ENCODE measurements at regions not wholly inside any gene's neighbourhood (a gene's known extent, or its start where the extent isn't known, plus 50 kb on each side); places are given as distances from the start of the nearest gene placed in this dataset.

DNA sequence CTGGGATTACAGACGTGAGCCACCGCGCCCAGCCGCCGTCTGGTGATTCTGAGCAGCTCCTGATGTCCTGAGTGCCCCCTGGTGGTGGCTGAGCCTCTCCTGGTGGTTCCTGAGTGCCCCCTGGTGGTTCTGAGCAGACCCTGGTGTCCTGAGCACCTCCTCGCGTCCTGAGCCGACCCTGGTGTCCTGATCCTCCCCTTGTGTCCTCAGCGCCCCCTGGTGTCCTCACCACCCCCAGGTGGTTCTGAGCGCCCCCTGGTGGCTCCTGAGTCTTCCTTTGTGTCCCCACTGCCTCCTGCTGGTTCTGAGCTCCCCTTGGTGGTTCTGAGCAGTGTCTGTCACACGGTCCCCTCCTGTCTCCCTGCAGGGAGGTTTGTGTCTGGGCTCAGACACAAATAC is 1304.9 kb downstream of the TMEM121 start:
- Histone ChIP-seq H3K27ac (ENCODE audit: insufficient read depth, low read depth, low read length, poor library complexity, severe bottlenecking) (no peak overlapping the region), H3K9me3 (ENCODE audit: control insufficient read depth, low read length) (no peaks in the 10 kb centered on the region), H3K36me3 (ENCODE audit: control insufficient read depth, insufficient read depth, low read length) (no peaks in the 10 kb centered on the region), H3K4me3 (ENCODE audit: insufficient read depth, low read depth, low read length) (no peak overlapping the region), H3K4me1 (ENCODE audit: control insufficient read depth, insufficient read depth, low read length) (no peaks in the 10 kb centered on the region), H3K27me3 (ENCODE audit: control insufficient read depth, insufficient read depth, low read length, poor library complexity, severe bottlenecking) (no peaks in the 10 kb centered on the region)
- 79 to 83% methylated on average over 11 of the region's 11 CpGs for WGBS, 2 experiments

DNA sequence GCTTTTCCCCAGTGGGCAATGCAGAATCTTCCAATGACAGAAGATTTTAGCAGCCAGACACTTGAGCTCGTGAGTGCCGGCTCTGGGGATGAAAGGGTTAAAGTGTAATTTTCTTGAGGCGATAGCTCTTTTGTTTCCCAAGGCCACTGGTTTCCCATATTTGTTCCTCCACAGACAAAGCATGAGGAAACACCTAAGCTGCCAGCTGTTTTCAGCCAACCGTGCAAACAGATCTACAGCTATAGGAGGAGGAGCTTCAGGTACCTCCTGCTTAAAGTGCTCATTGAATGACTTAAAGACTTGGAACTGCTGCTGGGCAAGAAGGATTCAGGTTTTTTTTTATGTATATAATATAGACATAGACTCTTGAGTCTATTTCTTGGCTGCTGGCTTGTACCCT is 1311.5 kb downstream of the TMEM121 start:
- no peak overlapping the region for H3K4me3 ChIP-seq (ENCODE audit: insufficient read depth, low read depth, low read length)
- 80 to 86% methylated on average over 4 of the region's 4 CpGs for WGBS, 2 experiments
- no peaks in the 10 kb centered on the region for H3K4me1 ChIP-seq (ENCODE audit: control insufficient read depth, insufficient read depth, low read length)
- no peaks in the 10 kb centered on the region for H3K36me3 ChIP-seq (ENCODE audit: control insufficient read depth, insufficient read depth, low read length)
- H3K9me3 ChIP-seq (ENCODE audit: control insufficient read depth, low read length): peaks cover 13% of the 10 kb centered on the region
- no peak overlapping the region for H3K27ac ChIP-seq (ENCODE audit: insufficient read depth, low read depth, low read length, poor library complexity, severe bottlenecking)
- H3K27me3 ChIP-seq (ENCODE audit: control insufficient read depth, insufficient read depth, low read length, poor library complexity, severe bottlenecking): no peaks in the 10 kb centered on the region

DNA sequence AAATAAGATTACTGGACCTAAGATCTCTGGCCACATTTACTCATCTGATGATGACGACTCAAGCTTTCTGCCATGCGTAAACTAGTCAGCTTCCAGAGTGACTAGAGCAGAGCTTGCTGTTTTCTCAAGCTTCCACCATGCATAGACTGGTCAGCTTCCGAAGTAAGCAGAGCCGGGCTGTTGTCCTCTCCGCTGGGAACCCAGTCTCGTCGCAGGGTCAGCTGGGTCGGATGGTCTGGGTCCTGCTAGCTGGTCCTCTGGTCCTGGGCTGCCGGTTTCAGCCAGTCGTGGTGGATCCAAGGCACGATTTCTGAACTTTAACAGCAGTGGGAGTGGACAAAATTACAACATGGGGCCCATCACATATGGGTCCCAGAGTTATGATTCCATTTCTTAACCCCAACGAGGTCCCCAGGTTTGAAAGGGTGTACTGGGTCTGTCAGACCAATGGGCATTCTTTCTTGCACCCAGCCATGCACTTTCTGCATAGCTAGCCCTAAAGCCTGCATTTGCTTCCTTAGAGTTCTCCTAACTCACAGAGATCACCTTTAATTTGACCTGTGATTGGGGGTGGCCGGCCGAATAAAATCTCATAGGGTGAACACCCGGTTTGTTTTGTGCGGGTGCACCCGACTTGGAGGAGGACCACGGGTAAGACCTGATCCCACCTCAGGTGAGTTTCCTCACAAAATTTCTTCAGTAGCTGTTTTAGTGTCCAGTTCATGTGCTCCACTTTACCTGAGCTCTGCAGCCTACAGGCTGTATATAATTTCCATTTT is 1312.8 kb downstream of the TMEM121 start:
- H3K4me1 ChIP-seq (ENCODE audit: control insufficient read depth, insufficient read depth, low read length): no peaks in the 10 kb centered on the region
- WGBS, 2 experiments: 84% methylated on average over 18 of the region's 18 CpGs

DNA sequence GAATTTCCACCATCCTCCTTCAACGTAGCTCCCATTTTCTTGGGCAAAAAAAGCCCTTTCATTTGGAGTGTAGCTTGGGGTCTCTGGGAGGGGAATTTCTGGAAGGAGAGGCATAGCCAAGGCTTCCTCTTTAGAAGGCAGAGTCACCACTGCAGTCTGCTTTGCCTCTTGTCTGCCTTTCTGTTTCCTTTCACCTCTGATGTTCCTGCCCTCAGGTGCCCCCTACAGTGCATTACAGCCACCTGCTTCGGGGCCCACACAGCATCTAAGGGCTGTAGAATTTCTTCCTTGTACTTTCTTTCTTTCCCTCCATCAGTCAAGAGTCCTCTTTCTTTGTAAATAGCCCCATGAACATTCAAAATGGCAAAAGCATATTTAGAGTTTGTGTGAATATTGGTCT is 1313.9 kb downstream of the TMEM121 start:
- no peaks in the 10 kb centered on the region for H3K4me1 ChIP-seq (ENCODE audit: control insufficient read depth, insufficient read depth, low read length)
- no peaks in the 10 kb centered on the region for H3K27me3 ChIP-seq (ENCODE audit: control insufficient read depth, insufficient read depth, low read length, poor library complexity, severe bottlenecking)
- H3K27ac ChIP-seq (ENCODE audit: insufficient read depth, low read depth, low read length, poor library complexity, severe bottlenecking): no peak overlapping the region
- WGBS, 2 experiments: 64 to 72% methylated on average over 2 of the region's 2 CpGs
- H3K36me3 ChIP-seq (ENCODE audit: control insufficient read depth, insufficient read depth, low read length): no peaks in the 10 kb centered on the region
- peaks cover 13% of the 10 kb centered on the region for H3K9me3 ChIP-seq (ENCODE audit: control insufficient read depth, low read length)
- H3K4me3 ChIP-seq (ENCODE audit: insufficient read depth, low read depth, low read length): no peak overlapping the region

More for the DNA sequence above, 1312.8 kb downstream of the TMEM121 start:
- Histone ChIP-seq H3K4me3 (ENCODE audit: insufficient read depth, low read depth, low read length) (no peak overlapping the region), H3K36me3 (ENCODE audit: control insufficient read depth, insufficient read depth, low read length) (no peaks in the 10 kb centered on the region), H3K27me3 (ENCODE audit: control insufficient read depth, insufficient read depth, low read length, poor library complexity, severe bottlenecking) (no peaks in the 10 kb centered on the region), H3K9me3 (ENCODE audit: control insufficient read depth, low read length) (peaks cover 13% of the 10 kb centered on the region), H3K27ac (ENCODE audit: insufficient read depth, low read depth, low read length, poor library complexity, severe bottlenecking) (no peak overlapping the region)

DNA sequence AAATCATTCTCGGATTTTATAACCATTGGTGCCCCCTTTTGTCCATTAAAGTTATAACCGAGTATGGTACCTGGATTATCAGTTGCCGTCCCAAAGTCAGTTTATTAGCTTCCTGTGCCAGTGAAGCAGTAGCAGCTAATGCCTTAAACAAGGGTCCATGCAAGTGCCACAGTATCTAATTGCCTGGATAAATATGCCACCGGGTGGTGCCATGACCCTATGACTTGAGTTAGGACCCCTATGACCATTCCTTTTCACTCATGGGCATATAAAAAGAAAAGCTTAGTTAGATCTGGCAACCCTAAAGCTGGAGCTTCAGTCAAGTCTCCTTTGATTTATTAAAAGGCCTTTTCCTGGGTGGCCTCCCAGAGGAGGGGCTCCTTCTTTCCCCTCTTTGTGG is 1314.6 kb downstream of the TMEM121 start:
- H3K27me3 ChIP-seq (ENCODE audit: control insufficient read depth, insufficient read depth, low read length, poor library complexity, severe bottlenecking): no peaks in the 10 kb centered on the region
- H3K4me3 ChIP-seq (ENCODE audit: insufficient read depth, low read depth, low read length): no peak overlapping the region
- 81 to 84% methylated on average over 4 of the region's 4 CpGs for WGBS, 2 experiments
- H3K36me3 ChIP-seq (ENCODE audit: control insufficient read depth, insufficient read depth, low read length): no peaks in the 10 kb centered on the region
- H3K9me3 ChIP-seq (ENCODE audit: control insufficient read depth, low read length): peaks cover 13% of the 10 kb centered on the region
- no peak overlapping the region for H3K27ac ChIP-seq (ENCODE audit: insufficient read depth, low read depth, low read length, poor library complexity, severe bottlenecking)
- no peaks in the 10 kb centered on the region for H3K4me1 ChIP-seq (ENCODE audit: control insufficient read depth, insufficient read depth, low read length)

DNA sequence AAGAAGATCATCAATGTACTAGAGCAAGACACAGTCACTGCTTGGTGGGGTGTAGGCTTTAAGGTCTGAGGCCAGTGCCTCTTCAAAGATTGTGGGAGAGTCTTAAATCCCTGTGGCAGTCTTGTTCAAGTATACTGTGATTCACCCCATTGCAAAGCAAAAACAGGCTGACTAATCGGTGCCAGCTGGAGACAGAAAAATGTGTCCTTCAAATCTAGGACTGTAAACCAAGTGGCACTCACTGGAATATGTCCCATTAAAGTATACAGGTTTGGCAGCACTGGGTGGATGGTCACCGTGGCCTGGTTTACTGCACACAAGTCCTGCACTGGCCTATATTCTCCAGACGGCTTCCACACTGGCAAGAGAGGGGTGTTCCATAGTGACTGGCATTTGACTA is 1315.3 kb downstream of the TMEM121 start:
- H3K27me3 ChIP-seq (ENCODE audit: control insufficient read depth, insufficient read depth, low read length, poor library complexity, severe bottlenecking): no peaks in the 10 kb centered on the region
- WGBS, 2 experiments: 75 to 77% methylated on average over 3 of the region's 3 CpGs
- H3K36me3 ChIP-seq (ENCODE audit: control insufficient read depth, insufficient read depth, low read length): no peaks in the 10 kb centered on the region
- H3K4me1 ChIP-seq (ENCODE audit: control insufficient read depth, insufficient read depth, low read length): no peaks in the 10 kb centered on the region
- H3K9me3 ChIP-seq (ENCODE audit: control insufficient read depth, low read length): peaks cover 13% of the 10 kb centered on the region
- H3K4me3 ChIP-seq (ENCODE audit: insufficient read depth, low read depth, low read length): no peak overlapping the region
- H3K27ac ChIP-seq (ENCODE audit: insufficient read depth, low read depth, low read length, poor library complexity, severe bottlenecking): no peak overlapping the region

- Histone ChIP-seq H3K9me3 (ENCODE audit: control insufficient read depth, low read length) (peaks cover 13% of the 10 kb centered on the region), H3K27me3 (ENCODE audit: control insufficient read depth, insufficient read depth, low read length, poor library complexity, severe bottlenecking) (no peaks in the 10 kb centered on the region), H3K4me1 (ENCODE audit: control insufficient read depth, insufficient read depth, low read length) (no peaks in the 10 kb centered on the region), H3K36me3 (ENCODE audit: control insufficient read depth, insufficient read depth, low read length) (no peaks in the 10 kb centered on the region), H3K27ac (ENCODE audit: insufficient read depth, low read depth, low read length, poor library complexity, severe bottlenecking) (no peak overlapping the region), H3K4me3 (ENCODE audit: insufficient read depth, low read depth, low read length) (no peak overlapping the region)
- 84 to 89% methylated on average over 6 of the region's 6 CpGs for WGBS, 2 experiments
Measured at GRCh38 chr14:106842687-106843086, 1316.3 kb downstream of the TMEM121 start.

GRCh38 chr14:106843386-106843785 is 1317.0 kb downstream of the TMEM121 start:
- WGBS, 2 experiments: 60 to 64% methylated on average over 6 of the region's 6 CpGs
- peaks cover 15% of the 10 kb centered on the region for H3K9me3 ChIP-seq (ENCODE audit: control insufficient read depth, low read length)
- no peak overlapping the region for H3K27ac ChIP-seq (ENCODE audit: insufficient read depth, low read depth, low read length, poor library complexity, severe bottlenecking)
- no peaks in the 10 kb centered on the region for H3K36me3 ChIP-seq (ENCODE audit: control insufficient read depth, insufficient read depth, low read length)
- H3K4me3 ChIP-seq (ENCODE audit: insufficient read depth, low read depth, low read length): no peak overlapping the region
- no peaks in the 10 kb centered on the region for H3K27me3 ChIP-seq (ENCODE audit: control insufficient read depth, insufficient read depth, low read length, poor library complexity, severe bottlenecking)
- H3K4me1 ChIP-seq (ENCODE audit: control insufficient read depth, insufficient read depth, low read length): no peaks in the 10 kb centered on the region

GRCh38 chr14:106843951-106844483 is 1317.6 kb downstream of the TMEM121 start:
- Histone ChIP-seq H3K4me3 (ENCODE audit: insufficient read depth, low read depth, low read length) (no peak overlapping the region), H3K27me3 (ENCODE audit: control insufficient read depth, insufficient read depth, low read length, poor library complexity, severe bottlenecking) (no peaks in the 10 kb centered on the region), H3K9me3 (ENCODE audit: control insufficient read depth, low read length) (peaks cover 19% of the 10 kb centered on the region), H3K4me1 (ENCODE audit: control insufficient read depth, insufficient read depth, low read length) (no peaks in the 10 kb centered on the region), H3K27ac (ENCODE audit: insufficient read depth, low read depth, low read length, poor library complexity, severe bottlenecking) (no peak overlapping the region), H3K36me3 (ENCODE audit: control insufficient read depth, insufficient read depth, low read length) (no peaks in the 10 kb centered on the region)
- 84 to 87% methylated on average over 14 of the region's 14 CpGs for WGBS, 2 experiments

DNA sequence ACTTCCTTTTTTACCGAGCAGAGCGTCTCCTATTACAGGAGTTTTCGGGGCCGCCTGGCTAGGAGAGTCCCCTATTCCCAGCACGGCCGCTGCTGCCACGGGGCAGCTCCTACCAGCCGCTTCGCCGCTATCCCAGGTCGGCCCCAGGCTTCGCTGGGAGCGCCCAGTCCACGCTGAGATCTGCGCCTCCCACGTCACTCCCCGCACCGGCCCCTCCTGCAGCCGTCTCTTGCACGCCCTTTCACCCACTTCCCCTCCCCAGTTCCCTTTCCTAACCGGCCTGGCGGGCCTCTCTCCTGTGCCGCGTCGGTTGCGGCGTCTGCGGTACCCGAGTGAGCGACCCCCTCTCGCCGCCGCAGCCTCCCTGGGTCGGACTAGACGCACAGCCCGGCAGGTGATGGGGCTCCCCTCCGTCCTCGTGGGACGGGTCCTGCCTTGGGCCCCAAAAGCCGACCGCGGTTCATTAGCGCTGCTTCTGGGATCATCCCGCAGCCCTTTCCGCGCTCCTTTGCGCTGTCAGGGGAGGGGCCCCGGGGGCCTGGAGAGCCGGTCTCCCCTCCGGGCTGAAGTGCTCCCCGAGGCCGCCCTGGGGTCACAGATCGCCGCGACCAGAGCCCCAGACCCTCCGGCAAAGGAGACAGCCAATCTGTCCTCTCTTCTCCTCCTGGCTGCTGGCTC is 1318.4 kb downstream of the TMEM121 start:
- H3K9me3 ChIP-seq (ENCODE audit: control insufficient read depth, low read length): peaks cover 19% of the 10 kb centered on the region
- H3K27me3 ChIP-seq (ENCODE audit: control insufficient read depth, insufficient read depth, low read length, poor library complexity, severe bottlenecking): no peaks in the 10 kb centered on the region
- H3K4me3 ChIP-seq (ENCODE audit: insufficient read depth, low read depth, low read length): no peak overlapping the region
- no peaks in the 10 kb centered on the region for H3K36me3 ChIP-seq (ENCODE audit: control insufficient read depth, insufficient read depth, low read length)
- no peaks in the 10 kb centered on the region for H3K4me1 ChIP-seq (ENCODE audit: control insufficient read depth, insufficient read depth, low read length)
- no peak overlapping the region for H3K27ac ChIP-seq (ENCODE audit: insufficient read depth, low read depth, low read length, poor library complexity, severe bottlenecking)
- 86 to 88% methylated on average over 56 of the region's 56 CpGs for WGBS, 2 experiments

All from ectodermal cell (in vitro differentiated cells).